HFFc6 (cell line): ENCODE measurements at regions not wholly inside any gene's neighbourhood (a gene's known extent, or its start where the extent isn't known, plus 50 kb on each side); places are given as distances from the start of the nearest gene placed in this dataset.

Source experiments
- DNase-seq: peaks from one replicate; pipeline ENCODE4 v3.0.0-alpha.2; 2018
- H3K27ac Mint-ChIP-seq: 2 replicates; pipeline ENCODE4 v1.8.0; 2020; ENCODE audit warnings: mild to moderate bottlenecking, mixed read lengths
- H3K27me3 Mint-ChIP-seq: 2 replicates; pipeline ENCODE4 v1.8.0; 2021; ENCODE audit warnings: mild to moderate bottlenecking, moderate library complexity, mixed read lengths; ENCODE audit not compliant: insufficient read depth
- H3K36me3 Mint-ChIP-seq: 2 replicates; pipeline ENCODE4 v1.8.0; 2021; ENCODE audit warnings: low read depth, mixed read lengths
- H3K4me1 Mint-ChIP-seq: 2 replicates; pipeline ENCODE4 v1.8.0; 2020; ENCODE audit warnings: low read depth, mixed read lengths
- H3K4me3 Mint-ChIP-seq: 2 replicates; pipeline ENCODE4 v1.8.0; 2020; ENCODE audit warnings: mild to moderate bottlenecking, moderate library complexity, mixed read lengths
- H3K9me3 Mint-ChIP-seq: 2 replicates; pipeline ENCODE4 v1.8.0; 2020; ENCODE audit warnings: mild to moderate bottlenecking, mixed read lengths
- TF ChIP-seq, protein P1 (sequence below): fragments of 200-600 bp; sonication (generic); IDR thresholded peaks from 2 replicates; pipeline ENCODE4 v1.5.0; 2021; ENCODE audit warnings: antibody characterized with exemption, mild to moderate bottlenecking

DNA sequence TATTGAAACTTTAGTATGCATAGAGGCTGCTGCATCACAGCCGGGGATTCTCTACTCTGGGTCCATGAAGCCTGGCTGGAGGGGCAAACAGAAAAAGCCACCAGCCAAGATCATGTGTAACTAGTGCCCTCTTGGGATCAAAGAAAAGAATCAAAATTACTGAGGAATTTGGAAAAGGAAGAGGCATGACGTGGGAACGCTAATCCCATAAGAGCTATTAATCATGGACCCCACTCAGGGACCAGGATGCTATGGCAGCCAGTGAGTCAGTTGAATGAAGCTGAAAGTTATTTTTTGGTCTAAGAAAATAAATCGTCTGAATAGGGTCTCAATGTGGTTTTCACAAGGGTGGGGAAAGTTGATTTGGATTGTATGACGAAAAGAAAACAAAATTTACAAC, 1165.1 kb downstream of the ROBO2 start:
- Mint-ChIP-seq H3K4me3 (peak overlapping the region; percentile 83), H3K9me3 (no peaks in the 10 kb centered on the region), H3K27ac (peak overlapping the region; percentile 75), H3K4me1 (peaks cover 13% of the 10 kb centered on the region), H3K36me3 (no peaks in the 10 kb centered on the region), H3K27me3 (no peaks in the 10 kb centered on the region)
- peak; percentile 35 for DNase-seq
- TF ChIP-seq, protein P1, sequence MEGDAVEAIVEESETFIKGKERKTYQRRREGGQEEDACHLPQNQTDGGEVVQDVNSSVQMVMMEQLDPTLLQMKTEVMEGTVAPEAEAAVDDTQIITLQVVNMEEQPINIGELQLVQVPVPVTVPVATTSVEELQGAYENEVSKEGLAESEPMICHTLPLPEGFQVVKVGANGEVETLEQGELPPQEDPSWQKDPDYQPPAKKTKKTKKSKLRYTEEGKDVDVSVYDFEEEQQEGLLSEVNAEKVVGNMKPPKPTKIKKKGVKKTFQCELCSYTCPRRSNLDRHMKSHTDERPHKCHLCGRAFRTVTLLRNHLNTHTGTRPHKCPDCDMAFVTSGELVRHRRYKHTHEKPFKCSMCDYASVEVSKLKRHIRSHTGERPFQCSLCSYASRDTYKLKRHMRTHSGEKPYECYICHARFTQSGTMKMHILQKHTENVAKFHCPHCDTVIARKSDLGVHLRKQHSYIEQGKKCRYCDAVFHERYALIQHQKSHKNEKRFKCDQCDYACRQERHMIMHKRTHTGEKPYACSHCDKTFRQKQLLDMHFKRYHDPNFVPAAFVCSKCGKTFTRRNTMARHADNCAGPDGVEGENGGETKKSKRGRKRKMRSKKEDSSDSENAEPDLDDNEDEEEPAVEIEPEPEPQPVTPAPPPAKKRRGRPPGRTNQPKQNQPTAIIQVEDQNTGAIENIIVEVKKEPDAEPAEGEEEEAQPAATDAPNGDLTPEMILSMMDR, result peak; percentile 46

DNA sequence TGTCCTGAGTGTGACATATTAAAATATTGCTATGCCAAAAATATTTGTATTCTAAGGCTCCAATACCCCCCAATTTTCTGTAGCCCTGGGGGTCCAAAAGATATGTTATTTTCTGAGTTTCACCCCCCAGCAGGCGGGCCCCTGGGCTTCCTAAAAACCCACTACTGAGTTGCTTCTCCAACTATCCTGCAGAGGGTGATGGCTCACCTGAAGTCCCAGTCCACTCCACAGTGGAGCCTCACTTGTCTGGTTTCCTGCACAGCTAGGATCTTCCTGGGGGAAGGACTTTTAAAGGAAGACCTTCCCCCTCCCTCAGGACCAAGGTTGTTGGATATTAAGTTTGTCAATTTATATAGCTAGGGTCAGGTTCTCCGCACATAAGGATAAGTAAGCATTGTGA, 1181.4 kb downstream of the ROBO2 start:
- Mint-ChIP-seq H3K4me3 (no peak overlapping the region), H3K9me3 (no peaks in the 10 kb centered on the region), H3K36me3 (no peaks in the 10 kb centered on the region), H3K27ac (no peak overlapping the region), H3K4me1 (no peaks in the 10 kb centered on the region), H3K27me3 (no peaks in the 10 kb centered on the region)
- TF ChIP-seq, protein P1, result 0 out of 2 replicates have a peak, but pooled peaks have one; percentile 9
- no peak for DNase-seq

DNA sequence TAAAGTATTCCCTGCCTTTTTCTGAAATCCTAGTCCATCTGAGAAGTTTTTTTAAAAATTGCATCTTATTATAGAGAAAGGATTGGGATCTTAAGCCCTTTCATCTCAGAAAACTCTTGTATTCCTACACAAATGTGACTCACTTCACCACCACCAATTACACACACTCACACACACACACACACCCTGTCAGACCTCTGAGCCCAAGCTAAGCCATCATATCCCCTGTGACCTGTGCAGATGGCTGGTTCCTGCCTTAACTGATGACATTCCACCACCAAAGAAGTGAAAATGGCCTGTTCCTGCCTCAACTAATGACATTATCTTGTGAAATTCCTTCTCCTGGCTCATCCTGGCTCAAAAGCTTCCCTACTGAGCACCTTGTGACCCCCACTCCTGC, 1181.9 kb downstream of the ROBO2 start:
- TF ChIP-seq, protein P1, result no peak
- Mint-ChIP-seq H3K9me3 (no peaks in the 10 kb centered on the region), H3K27me3 (no peaks in the 10 kb centered on the region), H3K4me3 (no peak overlapping the region), H3K36me3 (no peaks in the 10 kb centered on the region), H3K4me1 (no peaks in the 10 kb centered on the region), H3K27ac (no peak overlapping the region)
- peak; percentile 6 for DNase-seq

DNA sequence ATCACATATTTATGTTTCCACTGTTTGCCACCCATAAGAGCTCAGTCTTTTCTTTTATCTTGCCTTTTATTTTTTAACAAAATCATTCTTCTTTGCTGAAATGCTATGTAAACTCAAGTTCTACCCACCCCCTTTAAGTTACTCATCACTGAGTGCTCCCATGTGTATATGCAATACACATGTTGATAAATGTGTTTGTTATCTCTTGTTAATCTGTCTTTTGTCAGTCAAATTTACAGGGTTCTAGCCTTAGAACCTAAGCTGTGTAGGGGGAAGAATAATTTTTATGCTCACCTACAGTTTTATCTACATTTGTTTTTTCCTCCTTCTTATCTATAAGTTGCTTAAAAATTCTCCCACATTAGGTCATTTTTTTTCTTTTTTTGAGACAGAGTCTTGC, 1195.9 kb downstream of the ROBO2 start:
- no peaks in the 10 kb centered on the region for H3K27me3 Mint-ChIP-seq
- peaks cover 8% of the 10 kb centered on the region for H3K9me3 Mint-ChIP-seq
- peaks cover 10% of the 10 kb centered on the region for H3K36me3 Mint-ChIP-seq
- TF ChIP-seq, protein P1, result no peak
- H3K4me3 Mint-ChIP-seq, result no peak overlapping the region
- no peak overlapping the region for H3K27ac Mint-ChIP-seq
- peaks cover 11% of the 10 kb centered on the region for H3K4me1 Mint-ChIP-seq
- DNase-seq, result no peak

DNA sequence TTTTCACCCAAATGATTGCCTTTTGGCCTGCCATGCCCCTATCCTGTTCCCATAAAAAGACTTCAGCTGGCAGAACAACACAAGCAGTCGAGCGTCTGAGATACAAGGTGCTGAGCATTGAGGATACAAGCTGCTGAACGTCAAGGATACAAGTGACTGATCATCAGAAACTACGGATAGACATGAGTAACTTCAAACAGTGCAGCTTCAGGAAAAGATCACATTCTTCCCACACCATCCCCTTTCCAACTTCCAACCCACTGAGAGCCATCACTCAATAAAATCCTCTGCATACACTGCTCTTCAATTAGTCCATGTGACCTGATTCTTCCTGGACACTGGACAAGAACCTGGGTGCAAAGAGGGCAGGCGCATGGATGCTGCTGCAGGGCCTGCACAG, 1198.9 kb downstream of the ROBO2 start:
- Mint-ChIP-seq H3K4me3 (no peak overlapping the region), H3K9me3 (peaks cover 17% of the 10 kb centered on the region), H3K27ac (no peak overlapping the region)

More for the DNA sequence above, 1198.9 kb downstream of the ROBO2 start:
- Mint-ChIP-seq H3K27me3 (no peaks in the 10 kb centered on the region), H3K4me1 (peaks cover 11% of the 10 kb centered on the region), H3K36me3 (peaks cover 12% of the 10 kb centered on the region)
- TF ChIP-seq, protein P1, result no peak
- no peak for DNase-seq
